NCI-H446 treated with DMSO at 0.1 percent for 48 hours (cell line): ENCODE measurements at regions not wholly inside any gene's neighbourhood (a gene's known extent, or its start where the extent isn't known, plus 50 kb on each side); places are given as distances from the start of the nearest gene placed in this dataset.
"Not testable (repeated sequence)": the region's sequence is repeated elsewhere in the genome, so short reads cannot be mapped to it uniquely, and the experiment has no call there.

Experiments used
- DNase-seq: peaks from one replicate; lab custom pipeline; 2025; lab: John Stamatoyannopoulos, UW

GRCh38 chr1:177723533-177723932, 246.3 kb downstream of the SEC16B start:
- DNase-seq: no peak

- no peak for DNase-seq
These were observed 258.9 kb downstream of the SEC16B start for GRCh38 chr1:177710696-177711620.

- DNase-seq: no peak
These were observed 261.5 kb downstream of the SEC16B start for GRCh38 chr1:177708406-177708805.

GRCh38 chr1:177706977-177707376, 262.9 kb downstream of the SEC16B start:
- no peak for DNase-seq

- DNase-seq: no peak
These were observed 264.0 kb downstream of the SEC16B start for GRCh38 chr1:177705839-177706238.

- no peak for DNase-seq
These were observed 265.9 kb downstream of the SEC16B start for GRCh38 chr1:177703888-177704446.

GRCh38 chr1:177701654-177702353, 268.1 kb downstream of the SEC16B start:
- no peak for DNase-seq

- DNase-seq: no peak
These were observed 269.0 kb downstream of the SEC16B start for GRCh38 chr1:177700856-177701255.

- DNase-seq: no peak
These were observed 278.9 kb downstream of the SEC16B start for GRCh38 chr1:177690996-177691395.

- no peak for DNase-seq
These were observed 282.3 kb downstream of the SEC16B start for GRCh38 chr1:177687544-177687943.

GRCh38 chr1:177686933-177687332, 282.9 kb downstream of the SEC16B start:
- DNase-seq: no peak

GRCh38 chr1:177669161-177669560, 300.7 kb downstream of the SEC16B start:
- DNase-seq: no peak

- DNase-seq: no peak
These were observed 303.9 kb downstream of the SEC16B start for GRCh38 chr1:177665935-177666334.

- not testable (repeated sequence) for DNase-seq
These were observed 305.1 kb downstream of the SEC16B start for GRCh38 chr1:177664742-177665141.

GRCh38 chr1:177660188-177660587, 309.7 kb downstream of the SEC16B start:
- no peak for DNase-seq

- no peak for DNase-seq
These were observed 310.6 kb downstream of the SEC16B start for GRCh38 chr1:177659281-177659680.

- DNase-seq: no peak
These were observed 313.3 kb downstream of the SEC16B start for GRCh38 chr1:177656598-177656997.

GRCh38 chr1:177650947-177651346, 318.9 kb downstream of the SEC16B start:
- no peak for DNase-seq

GRCh38 chr1:177648731-177649265, 321.1 kb downstream of the SEC16B start:
- DNase-seq: no peak

GRCh38 chr1:177648138-177648537, 321.7 kb downstream of the SEC16B start:
- no peak for DNase-seq

- no peak for DNase-seq
These were observed 322.8 kb downstream of the SEC16B start for GRCh38 chr1:177646757-177647730.
